HG02588 (cell line): ENCODE measurements at regions not wholly inside any gene's neighbourhood (a gene's known extent, or its start where the extent isn't known, plus 50 kb on each side); places are given as distances from the start of the nearest gene placed in this dataset.

Source experiments
- ATAC-seq: cut with Tn5 transposase; IDR thresholded peaks from one replicate; pipeline ENCODE4 v1.9.1; 2021; ENCODE audit warnings: mild to moderate bottlenecking, moderate library complexity; ENCODE audit not compliant: unreplicated experiment

GRCh38 chr4:11342401-11342800 is 86.3 kb downstream of the HS3ST1 start:
- no peak for ATAC-seq

GRCh38 chr4:11341337-11342043 is 87.2 kb downstream of the HS3ST1 start:
- ATAC-seq = no peak

GRCh38 chr4:11338956-11339782 is 89.5 kb downstream of the HS3ST1 start:
- no peak for ATAC-seq

GRCh38 chr4:11337287-11337686 is 91.4 kb downstream of the HS3ST1 start:
- ATAC-seq = no peak

- ATAC-seq = no peak
These were observed 92.3 kb downstream of the HS3ST1 start for GRCh38 chr4:11336435-11336834.

GRCh38 chr4:11334887-11335286 is 93.8 kb downstream of the HS3ST1 start:
- ATAC-seq = no peak

- no peak for ATAC-seq
These were observed 100.3 kb downstream of the HS3ST1 start for GRCh38 chr4:11328401-11328800.

GRCh38 chr4:11326021-11326420 is 102.7 kb downstream of the HS3ST1 start:
- no peak for ATAC-seq

- no peak for ATAC-seq
These were observed 104.9 kb downstream of the HS3ST1 start for GRCh38 chr4:11323771-11324170.

- no peak for ATAC-seq
These were observed 115.3 kb downstream of the HS3ST1 start for GRCh38 chr4:11313157-11313943.

- no peak for ATAC-seq
These were observed 116.3 kb downstream of the HS3ST1 start for GRCh38 chr4:11312389-11312788.

- no peak for ATAC-seq
These were observed 127.5 kb downstream of the HS3ST1 start for GRCh38 chr4:11301075-11301660.

- no peak for ATAC-seq
These were observed 128.9 kb downstream of the HS3ST1 start for GRCh38 chr4:11299836-11300235.

- no peak for ATAC-seq
These were observed 129.7 kb downstream of the HS3ST1 start for GRCh38 chr4:11299016-11299415.

- no peak for ATAC-seq
These were observed 130.2 kb downstream of the HS3ST1 start for GRCh38 chr4:11298451-11298850.

- no peak for ATAC-seq
These were observed 131.1 kb downstream of the HS3ST1 start for GRCh38 chr4:11297627-11298026.

- ATAC-seq = no peak
These were observed 131.5 kb downstream of the HS3ST1 start for GRCh38 chr4:11297201-11297600.

- no peak for ATAC-seq
These were observed 134.8 kb downstream of the HS3ST1 start for GRCh38 chr4:11293866-11294265.

- ATAC-seq = no peak
These were observed 141.6 kb downstream of the HS3ST1 start for GRCh38 chr4:11287055-11287454.

- no peak for ATAC-seq
These were observed 142.2 kb downstream of the HS3ST1 start for GRCh38 chr4:11286533-11286932.

- no peak for ATAC-seq
These were observed 147.0 kb downstream of the HS3ST1 start for GRCh38 chr4:11281720-11282119.
